K562 (cell line): ENCODE measurements at regions not wholly inside any gene's neighbourhood (a gene's known extent, or its start where the extent isn't known, plus 50 kb on each side); places are given as distances from the start of the nearest gene placed in this dataset.

Experiments used
- ATAC-seq: fragments of 200-7000 bp; cut with Tn5 transposase; 3 replicates; pipeline ENCODE4 v1.9.1; 2020; ENCODE audit warnings: moderate library complexity
- BruUV-seq: library from RNA; stranded (reverse); fragments of 400-500 nt; replicated peaks from 2 replicates; lab custom pipeline; 2021; lab: Mats Ljungman, UMichigan
- CTCF ChIA-PET: fragments of 300-600 bp; formaldehyde crosslinking; extraction: SDS; loops from one replicate; lab custom pipeline; 2021; ENCODE audit warnings: low intra/inter-chr PET ratio; lab: Yijun Ruan, JAX
- POLR2A ChIA-PET: fragments of 300-600, 350-650 bp; sonication (Branson Sonifier 250); formaldehyde crosslinking; extraction: SDS; loops from one replicate; lab custom pipeline; 2021; ENCODE audit warnings: antibody characterized with exemption, inconsistent platforms; lab: Yijun Ruan, JAX
- DNase-seq, 4 experiments: peaks; one replicate each; pipeline versions ENCODE4 v3.0.0 to v3.0.0-alpha.2; 2011 to 2018; ENCODE audit warnings: low spot score in 3 of 4, mixed read lengths in 3 of 4; ENCODE audit errors: extremely low read depth in 1 of 4
- FAIRE-seq: peaks from 2 replicates; lab custom pipeline; 2011; peaks lifted over from hg19 to GRCh38; lab: Jason Lieb, UNC
- H2AFZ ChIP-seq: 2 replicates; pipeline ENCODE4 v1.6.0; 2011; ENCODE audit warnings: low read depth, low read length, control low read depth, inconsistent platforms
- H3K27ac ChIP-seq: fragments of 200-600 bp; 3 replicates; pipeline ENCODE4 v1.8.0; 2011; ENCODE audit warnings: low read depth, mild to moderate bottlenecking, control low read depth, inconsistent platforms, low read length, moderate library complexity, mixed read lengths; ENCODE audit errors: extremely low read depth
- H3K27me3 ChIP-seq, 2 experiments: fragments of 300-600 bp in 1 of 2; 2 replicates in 1 of 2; 3 replicates in 1 of 2; pipeline versions ENCODE4 v1.6.0 to v1.8.0; 2011; ENCODE audit warnings: inconsistent platforms in 2 of 2, low read length in 2 of 2, mild to moderate bottlenecking in 1 of 2, mixed read lengths in 1 of 2, moderate library complexity in 1 of 2; ENCODE audit not compliant: control insufficient read depth in 2 of 2, insufficient read depth in 2 of 2
- H3K36me3 ChIP-seq: fragments of 300-600 bp; 3 replicates; pipeline ENCODE4 v1.8.0; 2011; ENCODE audit warnings: mild to moderate bottlenecking, low read length, inconsistent platforms; ENCODE audit not compliant: control insufficient read depth, insufficient read depth
- H3K4me1 ChIP-seq, 2 experiments: fragments of 200-600 bp in 1 of 2; replicated peaks in 1 of 2; 2 replicates in 1 of 2; 3 replicates in 1 of 2; pipeline versions ENCODE4 v1.5.1 to v1.8.0; 2011; ENCODE audit warnings: inconsistent platforms in 2 of 2, low read length in 2 of 2, mild to moderate bottlenecking in 1 of 2, mixed read lengths in 1 of 2, moderate library complexity in 1 of 2; ENCODE audit not compliant: control insufficient read depth in 2 of 2, insufficient read depth in 2 of 2
- H3K4me2 ChIP-seq: 2 replicates; pipeline ENCODE4 v1.6.1; 2011; ENCODE audit warnings: low read length, control low read depth, inconsistent platforms, mixed read lengths; ENCODE audit not compliant: insufficient read depth
- H3K4me3 ChIP-seq: fragments of 200-600 bp; sonication (generic), shearing (Covaris generic); 2 replicates; pipeline ENCODE4 v1.5.1; 2016; ENCODE audit warnings: control low read depth, inconsistent platforms
- H3K79me2 ChIP-seq: fragments of 200-600 bp; 3 replicates; pipeline ENCODE4 v1.8.0; 2011; ENCODE audit warnings: low read length, inconsistent platforms; ENCODE audit not compliant: control insufficient read depth, insufficient read depth
- H3K9ac ChIP-seq, 2 experiments: 2 replicates each; pipeline versions ENCODE4 v1.6.0 to v1.6.1; 2011; ENCODE audit warnings: low read depth in 2 of 2, low read length in 2 of 2, control low read depth in 1 of 2, inconsistent platforms in 1 of 2, mild to moderate bottlenecking in 1 of 2, mixed read lengths in 1 of 2; ENCODE audit not compliant: insufficient read depth in 1 of 2
- H3K9me1 ChIP-seq: one replicate; pipeline ENCODE4 v1.6.0; 2011; ENCODE audit warnings: inconsistent platforms, mild to moderate bottlenecking, low read length, moderate library complexity; ENCODE audit not compliant: control insufficient read depth, insufficient read depth
- H3K9me3 ChIP-seq: replicated peaks from 2 replicates; pipeline ENCODE4 v1.5.1; 2011; ENCODE audit warnings: low read depth, low read length, inconsistent platforms; ENCODE audit not compliant: control insufficient read depth, insufficient read depth
- H4K20me1 ChIP-seq: replicated peaks from 2 replicates; pipeline ENCODE4 v1.6.1; 2011; ENCODE audit warnings: low read length, inconsistent platforms, mixed read lengths; ENCODE audit not compliant: control insufficient read depth, insufficient read depth
- BCOR ChIP-seq: fragments of 450-650 bp; IDR thresholded peaks from 2 replicates; pipeline ENCODE4 v1.6.1; 2016
- CCAR2 ChIP-seq: fragments of 200-400 bp; formaldehyde crosslinking; IDR thresholded peaks from 2 replicates; pipeline ENCODE4 v1.6.1; 2017; ENCODE audit warnings: mild to moderate bottlenecking, low read depth, low read length
- IRF9 ChIP-seq: fragments of 450-650 bp; IDR thresholded peaks from 2 replicates; pipeline ENCODE4 v1.6.1; 2016; ENCODE audit warnings: missing biosample characterization, missing genetic modification characterization
- NCOA1 ChIP-seq: fragments of 450-650 bp; IDR thresholded peaks from 2 replicates; pipeline ENCODE4 v1.6.1; 2016; ENCODE audit warnings: low read depth
- NONO ChIP-seq, 2 experiments: fragments of 200-400 bp in 1 of 2; fragments of 450-650 bp in 1 of 2; formaldehyde crosslinking in 1 of 2; IDR thresholded peaks; 2 replicates each; pipeline ENCODE4 v1.6.1; 2017; ENCODE audit warnings: low read depth in 2 of 2, mild to moderate bottlenecking in 2 of 2, moderate library complexity in 2 of 2, low read length in 1 of 2
- PYGO2 ChIP-seq: fragments of 450-650 bp; IDR thresholded peaks from 2 replicates; pipeline ENCODE4 v1.6.1; 2016; ENCODE audit warnings: mild to moderate bottlenecking, missing genetic modification characterization, moderate library complexity, missing compliant biosample characterization
- TCF7L2 ChIP-seq: fragments of 150-350 bp; IDR thresholded peaks from 2 replicates; pipeline ENCODE4 v1.6.1; 2016; ENCODE audit warnings: low read depth, mild to moderate bottlenecking, low read length, moderate library complexity
- YBX1 ChIP-seq: fragments of 450-650 bp; IDR thresholded peaks from 2 replicates; pipeline ENCODE4 v1.7.1; 2016; ENCODE audit warnings: mild to moderate bottlenecking
- ZKSCAN3 ChIP-seq: fragments of 250-450 bp; sonication (Bioruptor Pico); IDR thresholded peaks from 2 replicates; pipeline ENCODE4 v1.4.0; 2020
- WGBS: fragments of 100-300 bp; shearing (Covaris generic); methylation state at CpG from one replicate; pipeline ENCODE4 v1.1.6; 2016; ENCODE audit warnings: low coverage, mixed read lengths; ENCODE audit not compliant: insufficient coverage; ENCODE audit errors: missing lambda C conversion rate; 5-methylcytosine and 5-hydroxymethylcytosine counted together
- in situ Hi-C: fragments of 300-500 bp; cut with MboI; formaldehyde crosslinking; loops from 4 replicates; pipeline ENCODE4 v1.15.0; 2018; ENCODE audit warnings: inconsistent platforms, mixed read lengths
- intact Hi-C: fragments of 100-400 bp; cut with micrococcal nuclease; formaldehyde crosslinking; loops from 2 replicates; pipeline ENCODE4 v1.14.2; 2022
- TF ChIP-seq, protein P1 (sequence below): sonication (generic); formaldehyde crosslinking; IDR thresholded peaks from 2 replicates; pipeline ENCODE4 v1.9.0; 2022; ENCODE audit warnings: mild to moderate bottlenecking, missing genetic modification reagents
- TF ChIP-seq, protein P2 (sequence below): fragments of 250-450 bp; sonication (Bioruptor Pico); IDR thresholded peaks from 2 replicates; pipeline ENCODE4 v1.5.0; 2021
- TF ChIP-seq, protein P3 (sequence below), 2 experiments: IDR thresholded peaks in 1 of 2; conservative IDR thresholded peaks in 1 of 2; 2 replicates each; pipeline ENCODE4 v1.6.1; 2016; ENCODE audit warnings: low read depth in 2 of 2, mild to moderate bottlenecking in 1 of 2, missing compliant biosample characterization in 1 of 2, missing genetic modification characterization in 1 of 2, moderate library complexity in 1 of 2
- TF ChIP-seq, protein P4 (sequence below): fragments of 450-650 bp; IDR thresholded peaks from 2 replicates; pipeline ENCODE4 v1.6.1; 2016
- TF ChIP-seq, protein P5 (sequence below): fragments of 450-650 bp; formaldehyde crosslinking; IDR thresholded peaks from 2 replicates; pipeline ENCODE4 v1.4.0; 2022; ENCODE audit warnings: missing genetic modification characterization
- TF ChIP-seq, protein P6 (sequence below): fragments of 450-650 bp; IDR thresholded peaks from 2 replicates; pipeline ENCODE4 v1.6.1; 2016; ENCODE audit warnings: antibody characterized with exemption

DNA sequence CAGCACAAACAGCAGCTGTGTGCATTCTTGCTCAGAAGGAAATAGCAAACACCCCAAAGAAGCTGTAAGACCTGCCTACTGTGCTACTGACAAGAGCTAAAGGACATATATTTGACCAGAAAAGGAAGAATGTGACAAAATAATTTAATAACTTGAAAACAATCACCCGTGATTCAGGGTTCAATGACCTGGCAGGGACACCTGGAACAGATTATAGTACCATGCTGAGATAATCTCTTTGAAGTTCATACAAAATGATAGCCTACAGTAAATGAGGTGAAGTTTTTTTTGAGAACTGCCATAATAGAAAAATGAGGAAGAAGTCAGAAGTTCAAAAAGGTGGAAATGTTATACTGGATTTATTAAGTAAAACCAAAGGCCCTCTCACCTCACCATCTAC, 324.8 kb upstream of the GULP1 start:
- Histone ChIP-seq H3K9ac (no peak overlapping the region), H3K9me1 (no peaks in the 10 kb centered on the region), H2AFZ (no peak overlapping the region), H3K4me3 (no peak overlapping the region), H3K79me2 (no peaks in the 10 kb centered on the region), H3K4me2 (no peak overlapping the region), H4K20me1 (no peaks in the 10 kb centered on the region), H3K9me3 (no peaks in the 10 kb centered on the region), H3K27ac (no peak overlapping the region), H3K4me1 (no peaks in the 10 kb centered on the region), H3K27me3 (no peaks in the 10 kb centered on the region), H3K36me3 (no peaks in the 10 kb centered on the region)
- in situ Hi-C loops = no loop called here
- DNase-seq = no peak
- WGBS = 0% methylated on average over 1 of the region's 1 CpG
- intact Hi-C loops = no loop called here
- no peak for ATAC-seq
- POLR2A ChIA-PET = no interaction called here
- TF ChIP-seq, protein P1, sequence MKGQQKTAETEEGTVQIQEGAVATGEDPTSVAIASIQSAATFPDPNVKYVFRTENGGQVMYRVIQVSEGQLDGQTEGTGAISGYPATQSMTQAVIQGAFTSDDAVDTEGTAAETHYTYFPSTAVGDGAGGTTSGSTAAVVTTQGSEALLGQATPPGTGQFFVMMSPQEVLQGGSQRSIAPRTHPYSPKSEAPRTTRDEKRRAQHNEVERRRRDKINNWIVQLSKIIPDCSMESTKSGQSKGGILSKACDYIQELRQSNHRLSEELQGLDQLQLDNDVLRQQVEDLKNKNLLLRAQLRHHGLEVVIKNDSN (CRISPR knock-in tag) = no peak
- TF ChIP-seq, protein P2, sequence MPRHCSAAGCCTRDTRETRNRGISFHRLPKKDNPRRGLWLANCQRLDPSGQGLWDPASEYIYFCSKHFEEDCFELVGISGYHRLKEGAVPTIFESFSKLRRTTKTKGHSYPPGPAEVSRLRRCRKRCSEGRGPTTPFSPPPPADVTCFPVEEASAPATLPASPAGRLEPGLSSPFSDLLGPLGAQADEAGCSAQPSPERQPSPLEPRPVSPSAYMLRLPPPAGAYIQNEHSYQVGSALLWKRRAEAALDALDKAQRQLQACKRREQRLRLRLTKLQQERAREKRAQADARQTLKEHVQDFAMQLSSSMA (CRISPR knock-in tag) = no peak
- TF ChIP-seq IRF9 (no peak), YBX1 (no peak), TCF7L2 (no peak), NCOA1 (no peak), ZKSCAN3 (no peak), CCAR2 (no peak), BCOR (no peak), PYGO2 (no peak), NONO (IDR thresholded peaks at IDR 0.05; ENCODE audit: low read depth in 2 of 2, low read length in 1 of 2) (no peak)
- TF ChIP-seq, protein P3, sequence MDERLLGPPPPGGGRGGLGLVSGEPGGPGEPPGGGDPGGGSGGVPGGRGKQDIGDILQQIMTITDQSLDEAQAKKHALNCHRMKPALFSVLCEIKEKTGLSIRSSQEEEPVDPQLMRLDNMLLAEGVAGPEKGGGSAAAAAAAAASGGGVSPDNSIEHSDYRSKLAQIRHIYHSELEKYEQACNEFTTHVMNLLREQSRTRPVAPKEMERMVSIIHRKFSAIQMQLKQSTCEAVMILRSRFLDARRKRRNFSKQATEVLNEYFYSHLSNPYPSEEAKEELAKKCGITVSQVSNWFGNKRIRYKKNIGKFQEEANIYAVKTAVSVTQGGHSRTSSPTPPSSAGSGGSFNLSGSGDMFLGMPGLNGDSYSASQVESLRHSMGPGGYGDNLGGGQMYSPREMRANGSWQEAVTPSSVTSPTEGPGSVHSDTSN (CRISPR knock-in tag; IDR thresholded peaks at IDR 0.05; ENCODE audit: low read depth) = no peak
- TF ChIP-seq, protein P3 (tag; conservative IDR thresholded peaks at IDR 0.05; ENCODE audit: low read depth) = no peak
- TF ChIP-seq, protein P4, sequence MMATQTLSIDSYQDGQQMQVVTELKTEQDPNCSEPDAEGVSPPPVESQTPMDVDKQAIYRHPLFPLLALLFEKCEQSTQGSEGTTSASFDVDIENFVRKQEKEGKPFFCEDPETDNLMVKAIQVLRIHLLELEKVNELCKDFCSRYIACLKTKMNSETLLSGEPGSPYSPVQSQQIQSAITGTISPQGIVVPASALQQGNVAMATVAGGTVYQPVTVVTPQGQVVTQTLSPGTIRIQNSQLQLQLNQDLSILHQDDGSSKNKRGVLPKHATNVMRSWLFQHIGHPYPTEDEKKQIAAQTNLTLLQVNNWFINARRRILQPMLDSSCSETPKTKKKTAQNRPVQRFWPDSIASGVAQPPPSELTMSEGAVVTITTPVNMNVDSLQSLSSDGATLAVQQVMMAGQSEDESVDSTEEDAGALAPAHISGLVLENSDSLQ = no peak
- TF ChIP-seq, protein P5, sequence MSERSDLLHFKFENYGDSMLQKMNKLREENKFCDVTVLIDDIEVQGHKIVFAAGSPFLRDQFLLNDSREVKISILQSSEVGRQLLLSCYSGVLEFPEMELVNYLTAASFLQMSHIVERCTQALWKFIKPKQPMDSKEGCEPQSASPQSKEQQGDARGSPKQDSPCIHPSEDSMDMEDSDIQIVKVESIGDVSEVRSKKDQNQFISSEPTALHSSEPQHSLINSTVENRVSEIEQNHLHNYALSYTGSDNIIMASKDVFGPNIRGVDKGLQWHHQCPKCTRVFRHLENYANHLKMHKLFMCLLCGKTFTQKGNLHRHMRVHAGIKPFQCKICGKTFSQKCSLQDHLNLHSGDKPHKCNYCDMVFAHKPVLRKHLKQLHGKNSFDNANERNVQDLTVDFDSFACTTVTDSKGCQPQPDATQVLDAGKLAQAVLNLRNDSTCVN (CRISPR knock-in tag) = no peak
- TF ChIP-seq, protein P6, sequence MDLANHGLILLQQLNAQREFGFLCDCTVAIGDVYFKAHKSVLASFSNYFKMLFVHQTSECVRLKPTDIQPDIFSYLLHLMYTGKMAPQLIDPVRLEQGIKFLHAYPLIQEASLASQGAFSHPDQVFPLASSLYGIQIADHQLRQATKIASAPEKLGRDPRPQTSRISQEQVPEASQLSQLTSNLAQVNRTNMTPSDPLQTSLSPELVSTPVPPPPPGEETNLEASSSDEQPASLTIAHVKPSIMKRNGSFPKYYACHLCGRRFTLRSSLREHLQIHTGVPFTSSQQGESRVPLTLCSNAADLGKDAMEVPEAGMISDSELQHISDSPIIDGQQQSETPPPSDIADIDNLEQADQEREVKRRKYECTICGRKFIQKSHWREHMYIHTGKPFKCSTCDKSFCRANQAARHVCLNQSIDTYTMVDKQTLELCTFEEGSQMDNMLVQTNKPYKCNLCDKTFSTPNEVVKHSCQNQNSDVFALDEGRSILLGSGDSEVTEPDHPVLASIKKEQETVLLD = no peak
- CTCF ChIA-PET = no interaction called here
- FAIRE-seq = no peak
- BruUV-seq = no TSS peak
